ENCODE measurements at regions not wholly inside any gene's neighbourhood (a gene's known extent, or its start where the extent isn't known, plus 50 kb on each side); places are given as distances from the start of the nearest gene placed in this dataset.

GRCh38 chr3:191523148-191523547, 62.2 kb downstream of the PYDC2 start:
- TF ChIP-seq CTCF (IDR thresholded peaks at IDR 0.05 in 4 of 5, conservative IDR thresholded peaks at IDR 0.05 in 1 of 5) (no peak), POLR2A (IDR thresholded peaks at IDR 0.05) (no peak)

All from gastrocnemius medialis (tissue), 4 donors.